ENCODE measurements at regions not wholly inside any gene's neighbourhood (a gene's known extent, or its start where the extent isn't known, plus 50 kb on each side); places are given as distances from the start of the nearest gene placed in this dataset.

DNA sequence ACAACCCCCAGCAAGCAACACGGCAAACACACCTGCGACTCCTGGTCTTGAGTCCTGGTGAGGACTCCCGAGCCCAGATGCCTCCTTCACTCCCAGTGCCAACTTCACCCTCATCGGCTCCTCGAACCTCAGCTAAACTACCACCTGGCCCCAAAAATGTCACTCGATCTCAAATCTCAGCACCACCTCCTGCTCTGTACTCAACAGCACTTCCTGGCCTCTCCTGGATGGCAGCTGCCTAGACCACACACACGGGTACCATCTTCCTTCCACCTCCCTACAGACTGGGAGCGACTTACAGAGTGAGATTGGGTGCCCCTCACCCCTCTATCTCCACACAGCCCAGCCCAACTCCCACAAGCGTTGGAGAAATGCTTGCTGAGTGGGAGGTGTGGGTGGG, 123.9 kb upstream of the MGMT start:
- Mint-ChIP-seq H3K36me3 (ENCODE audit: insufficient read depth) (no peaks in the 10 kb centered on the region), H3K9me3 (no peaks in the 10 kb centered on the region), H3K4me3 (no peak overlapping the region), H3K27me3 (ENCODE audit: low read depth) (peaks cover 6% of the 10 kb centered on the region), H3K4me1 (ENCODE audit: low read depth) (no peaks in the 10 kb centered on the region)
- ATAC-seq: no peak
- DNase-seq: no peak

DNA sequence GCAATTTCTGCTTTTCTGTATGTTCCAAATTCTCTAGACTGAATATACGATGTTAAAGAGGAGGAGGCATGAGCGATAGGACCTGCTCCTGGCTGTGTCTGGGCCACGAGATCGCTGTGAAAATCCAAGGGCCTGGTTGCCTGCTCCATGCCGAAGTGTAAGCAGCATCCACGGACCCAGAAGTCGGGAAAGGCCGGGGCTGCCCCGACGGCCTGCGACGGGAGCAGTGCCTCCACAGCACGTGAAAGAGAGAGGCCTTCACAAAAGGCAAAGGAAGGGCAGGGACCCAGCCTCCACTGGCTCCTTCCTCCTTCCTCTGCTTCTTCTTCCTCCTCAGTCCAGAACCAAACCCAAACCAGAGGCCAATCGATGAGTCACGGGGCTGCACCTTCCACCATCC, 122.9 kb upstream of the MGMT start:
- H3K4me1 Mint-ChIP-seq (ENCODE audit: low read depth): no peaks in the 10 kb centered on the region
- H3K4me3 Mint-ChIP-seq: no peak overlapping the region
- no peaks in the 10 kb centered on the region for H3K9me3 Mint-ChIP-seq
- peaks cover 4% of the 10 kb centered on the region for H3K27me3 Mint-ChIP-seq (ENCODE audit: low read depth)
- ATAC-seq: no peak
- H3K36me3 Mint-ChIP-seq (ENCODE audit: insufficient read depth): no peaks in the 10 kb centered on the region
- no peak for DNase-seq

DNA sequence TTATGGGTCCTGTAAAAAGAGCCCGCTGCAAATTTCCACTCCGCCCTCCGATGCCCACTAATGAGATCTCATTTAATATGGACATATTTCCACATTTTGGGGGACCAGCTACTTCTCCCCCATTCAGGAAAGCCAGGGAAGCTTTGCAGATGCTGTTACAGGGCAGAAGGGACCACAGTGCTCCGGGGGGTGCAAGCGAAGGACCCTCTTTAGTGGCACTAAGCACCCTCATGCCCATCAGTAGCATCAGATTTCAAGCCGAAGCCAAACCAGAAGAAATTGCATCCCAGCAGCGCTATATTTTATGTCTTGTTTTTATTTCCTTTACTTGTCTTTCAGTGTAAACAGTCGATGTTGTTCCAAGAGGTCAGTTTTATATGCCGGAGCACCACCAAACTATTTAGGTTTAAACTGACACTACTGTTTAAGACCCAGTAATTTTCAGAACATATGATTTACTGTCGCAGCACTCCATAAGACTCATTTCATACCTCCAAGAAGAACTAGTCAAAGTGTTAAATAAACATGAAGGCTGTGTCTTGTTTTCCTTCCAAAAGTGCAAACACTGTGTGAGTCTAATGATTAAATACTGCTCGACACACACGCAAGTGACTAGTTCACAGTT, 122.2 kb upstream of the MGMT start:
- Mint-ChIP-seq H3K36me3 (ENCODE audit: insufficient read depth) (no peaks in the 10 kb centered on the region), H3K4me3 (no peak overlapping the region), H3K4me1 (ENCODE audit: low read depth) (no peaks in the 10 kb centered on the region), H3K27me3 (ENCODE audit: low read depth) (peaks cover 4% of the 10 kb centered on the region), H3K9me3 (no peaks in the 10 kb centered on the region)
- DNase-seq (no peak), ATAC-seq (no peak)

DNA sequence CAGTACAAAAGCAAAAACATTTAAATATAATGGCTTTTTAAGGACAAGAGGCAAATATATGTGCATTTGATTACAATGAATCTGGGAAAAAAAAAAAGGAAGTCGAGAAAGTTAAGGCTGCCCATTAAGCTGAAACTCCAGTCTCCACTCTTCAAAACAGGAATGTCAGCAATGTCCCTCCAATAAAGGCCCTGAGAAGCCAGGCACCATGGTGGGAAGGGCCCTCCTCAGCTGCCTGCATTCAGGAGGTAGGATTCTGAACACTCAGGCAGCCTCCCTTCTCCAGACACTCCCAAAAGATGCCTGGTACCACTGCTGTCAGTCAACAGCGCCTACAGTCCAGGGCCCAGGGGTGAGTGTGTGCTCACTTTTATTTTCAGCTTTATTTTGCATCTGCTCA, 121.3 kb upstream of the MGMT start:
- Mint-ChIP-seq H3K9me3 (no peaks in the 10 kb centered on the region), H3K4me3 (no peak overlapping the region), H3K4me1 (ENCODE audit: low read depth) (no peaks in the 10 kb centered on the region), H3K27me3 (ENCODE audit: low read depth) (peaks cover 4% of the 10 kb centered on the region), H3K36me3 (ENCODE audit: insufficient read depth) (no peaks in the 10 kb centered on the region)
- DNase-seq: no peak
- ATAC-seq: no peak

DNA sequence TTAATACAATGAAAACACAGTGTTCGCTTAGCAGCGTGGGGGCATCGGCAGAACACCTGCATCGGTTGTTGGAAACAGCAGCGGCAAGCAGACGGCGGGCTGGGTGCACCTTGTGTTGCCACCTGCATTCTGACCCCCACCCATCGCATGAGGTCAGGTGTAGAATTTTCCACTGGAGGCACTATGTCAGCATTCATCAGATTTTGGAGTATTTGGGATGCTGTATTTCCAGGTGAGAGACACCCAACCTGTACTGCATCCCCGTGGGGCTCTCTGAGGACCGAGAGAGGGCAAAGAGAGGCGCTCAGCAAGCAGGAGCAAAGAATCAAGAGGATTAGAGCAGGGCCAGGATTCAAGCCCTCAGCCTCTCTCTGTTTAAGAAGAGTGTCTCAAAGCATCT, 116.4 kb upstream of the MGMT start:
- H3K4me1 Mint-ChIP-seq (ENCODE audit: low read depth): no peaks in the 10 kb centered on the region
- H3K36me3 Mint-ChIP-seq (ENCODE audit: insufficient read depth): no peaks in the 10 kb centered on the region
- no peaks in the 10 kb centered on the region for H3K9me3 Mint-ChIP-seq
- ATAC-seq (no peak), DNase-seq (no peak)
- H3K27me3 Mint-ChIP-seq (ENCODE audit: low read depth): peaks cover 2% of the 10 kb centered on the region
- H3K4me3 Mint-ChIP-seq: no peak overlapping the region

DNA sequence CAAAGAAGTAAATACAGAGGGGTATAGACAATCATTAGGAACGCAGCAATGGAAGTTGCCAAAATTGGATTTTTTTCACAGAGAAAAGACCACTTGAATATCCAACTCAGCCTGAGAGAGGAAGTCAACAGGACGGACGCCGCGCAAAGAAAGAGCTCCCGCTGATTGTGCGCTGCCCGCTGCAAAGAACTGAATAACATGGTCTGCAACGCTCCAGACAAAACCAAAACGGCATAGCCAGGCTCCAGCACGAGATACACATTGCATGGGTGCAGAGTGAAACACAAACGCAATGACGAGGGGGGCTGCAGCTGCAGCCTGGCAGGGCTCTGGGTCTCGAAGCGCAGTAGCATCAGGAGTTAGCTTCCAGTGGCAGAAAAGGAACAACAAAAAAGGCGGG, 113.9 kb upstream of the MGMT start:
- Mint-ChIP-seq H3K4me3 (no peak overlapping the region), H3K36me3 (ENCODE audit: insufficient read depth) (no peaks in the 10 kb centered on the region), H3K27me3 (ENCODE audit: low read depth) (no peaks in the 10 kb centered on the region), H3K9me3 (peaks cover 10% of the 10 kb centered on the region), H3K4me1 (ENCODE audit: low read depth) (no peaks in the 10 kb centered on the region)
- no peak for DNase-seq
- ATAC-seq: no peak

DNA sequence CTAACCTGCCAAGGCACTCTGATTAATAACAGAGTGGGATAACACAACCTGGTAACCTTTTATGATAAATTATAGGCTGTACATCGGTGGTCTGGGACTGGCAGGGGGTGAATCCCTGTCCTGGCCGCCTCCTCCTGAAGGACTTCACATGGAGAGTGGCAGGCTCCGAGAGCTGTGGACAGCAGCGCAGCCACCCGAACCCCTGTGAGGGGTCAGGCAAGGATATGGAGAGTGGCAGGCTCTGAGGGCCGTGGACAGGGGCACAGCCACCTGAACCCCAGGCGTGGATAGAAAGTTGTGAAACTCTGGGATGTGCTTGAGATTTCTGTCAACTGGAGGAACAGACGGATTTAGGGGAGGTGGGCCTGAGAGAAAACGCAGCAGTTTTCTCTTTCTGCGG, 107.0 kb upstream of the MGMT start:
- no peaks in the 10 kb centered on the region for H3K4me1 Mint-ChIP-seq (ENCODE audit: low read depth)

DNA sequence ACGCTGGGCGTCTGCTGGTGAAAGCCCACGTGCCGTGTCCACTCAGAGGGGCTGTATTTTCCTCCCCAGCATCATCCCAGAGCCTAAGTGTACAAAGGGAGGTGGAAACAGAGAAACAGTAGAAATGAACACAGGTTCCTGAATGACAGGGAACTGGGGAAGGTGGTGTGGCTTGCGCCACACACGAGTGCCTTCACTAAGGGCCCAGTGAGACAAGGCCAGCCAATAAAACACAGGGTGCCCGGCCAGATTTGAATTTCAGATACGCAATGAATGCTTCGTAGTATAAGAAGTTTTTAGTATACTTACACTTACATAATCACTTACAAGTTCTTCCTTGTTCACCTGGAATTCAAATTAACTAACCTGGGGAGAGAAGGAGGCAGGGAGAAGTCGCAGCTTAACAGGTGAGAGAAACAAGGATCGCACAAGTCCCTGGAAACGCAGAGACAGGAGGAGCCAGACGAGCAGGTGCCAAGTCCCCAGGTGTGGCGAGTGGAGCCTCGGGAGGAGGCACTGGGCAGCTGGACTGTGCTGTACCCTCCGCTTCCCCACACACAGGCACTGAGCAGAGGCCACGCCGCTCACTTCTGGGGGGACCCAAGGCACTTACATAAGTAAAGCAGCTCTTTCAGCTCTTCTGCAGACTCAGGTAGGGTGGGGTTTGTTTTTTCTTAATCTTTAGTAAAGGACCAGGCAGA, 105.2 kb upstream of the MGMT start:
- Mint-ChIP-seq H3K27me3 (ENCODE audit: low read depth) (no peaks in the 10 kb centered on the region), H3K9me3 (peaks cover 5% of the 10 kb centered on the region), H3K4me1 (ENCODE audit: low read depth) (no peaks in the 10 kb centered on the region), H3K4me3 (no peak overlapping the region), H3K36me3 (ENCODE audit: insufficient read depth) (no peaks in the 10 kb centered on the region)
- DNase-seq (no peak), ATAC-seq (no peak)

More for the DNA sequence above, 107.0 kb upstream of the MGMT start:
- no peak overlapping the region for H3K4me3 Mint-ChIP-seq
- no peak for ATAC-seq
- peaks cover 10% of the 10 kb centered on the region for H3K9me3 Mint-ChIP-seq
- H3K27me3 Mint-ChIP-seq (ENCODE audit: low read depth): no peaks in the 10 kb centered on the region
- no peaks in the 10 kb centered on the region for H3K36me3 Mint-ChIP-seq (ENCODE audit: insufficient read depth)
- DNase-seq: no peak

DNA sequence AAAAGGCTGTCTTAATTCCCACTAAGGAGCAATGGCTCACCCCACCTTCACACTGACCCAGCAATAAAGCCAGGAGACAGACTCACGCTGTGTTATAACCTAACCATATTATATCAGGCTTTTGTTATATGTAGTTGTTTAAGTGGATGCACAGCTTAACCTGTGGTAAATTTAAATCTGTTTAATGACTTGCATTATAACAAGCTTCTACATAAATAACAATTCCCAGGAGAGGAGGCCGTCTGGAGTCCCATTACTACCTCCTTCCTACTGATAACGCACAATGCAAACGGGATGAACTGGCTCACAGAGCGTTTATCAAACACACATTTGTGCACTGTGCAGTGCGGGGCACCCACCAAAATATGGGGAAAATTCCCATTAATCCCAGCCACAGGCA, 102.1 kb upstream of the MGMT start:
- no peaks in the 10 kb centered on the region for H3K27me3 Mint-ChIP-seq (ENCODE audit: low read depth)
- no peaks in the 10 kb centered on the region for H3K36me3 Mint-ChIP-seq (ENCODE audit: insufficient read depth)
- no peak overlapping the region for H3K4me3 Mint-ChIP-seq
- H3K9me3 Mint-ChIP-seq: no peaks in the 10 kb centered on the region
- no peaks in the 10 kb centered on the region for H3K4me1 Mint-ChIP-seq (ENCODE audit: low read depth)
- ATAC-seq: no peak
- DNase-seq: no peak

DNA sequence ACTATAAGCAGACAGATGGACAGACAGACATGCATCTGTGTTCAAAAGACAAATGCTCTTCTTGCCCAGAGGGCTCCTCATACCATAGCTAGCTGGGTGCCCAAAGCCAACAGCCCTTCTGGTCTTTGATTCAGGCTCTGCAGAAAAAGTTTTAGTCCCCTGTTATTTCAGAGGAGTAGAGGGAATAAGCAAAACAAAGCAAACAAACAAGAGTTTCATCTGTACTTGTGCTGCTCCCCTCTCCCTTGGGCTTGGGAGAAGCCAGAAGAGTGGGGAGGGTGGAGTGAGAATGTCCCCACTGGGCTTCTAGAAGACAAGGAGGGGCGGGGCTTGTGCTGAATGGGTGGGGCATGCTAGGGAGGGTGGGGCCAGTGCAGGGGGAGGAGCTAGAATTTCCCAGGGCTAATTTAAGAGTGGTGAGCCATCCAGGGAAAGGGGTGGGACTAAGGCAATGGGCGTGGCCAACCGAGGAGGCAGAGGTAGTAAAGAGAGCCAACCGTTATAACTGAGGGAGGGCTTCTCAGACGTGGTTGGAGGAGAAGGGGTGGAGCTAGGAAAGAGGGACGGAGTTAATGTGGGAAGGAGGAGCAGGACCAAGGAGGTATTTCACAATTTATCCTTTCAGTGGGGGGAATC, 101.2 kb upstream of the MGMT start:
- no peaks in the 10 kb centered on the region for H3K9me3 Mint-ChIP-seq
- H3K4me3 Mint-ChIP-seq: no peak overlapping the region
- H3K36me3 Mint-ChIP-seq (ENCODE audit: insufficient read depth): no peaks in the 10 kb centered on the region
- ATAC-seq (no peak), DNase-seq (no peak)
- no peaks in the 10 kb centered on the region for H3K4me1 Mint-ChIP-seq (ENCODE audit: low read depth)
- H3K27me3 Mint-ChIP-seq (ENCODE audit: low read depth): peaks cover 3% of the 10 kb centered on the region

DNA sequence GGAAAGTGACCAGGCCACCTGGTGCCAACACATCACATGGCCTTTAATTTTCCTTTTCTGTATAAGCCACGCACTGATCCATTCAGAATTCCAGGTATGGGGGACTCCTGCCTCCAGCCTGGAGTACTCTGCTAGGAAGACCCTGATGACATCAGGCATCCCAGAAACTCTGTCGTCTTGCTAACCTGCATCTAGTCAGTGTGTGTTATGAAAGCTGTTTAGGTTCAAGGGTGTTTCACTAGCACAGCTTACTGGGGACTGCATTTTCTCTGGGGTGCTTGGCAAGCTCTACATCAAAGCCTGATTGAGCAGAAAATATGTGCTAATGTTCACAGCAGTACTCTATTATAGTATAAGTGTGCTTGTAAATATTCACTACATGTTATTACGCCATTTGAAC, 100.6 kb upstream of the MGMT start:
- H3K4me1 Mint-ChIP-seq (ENCODE audit: low read depth): no peaks in the 10 kb centered on the region
- H3K4me3 Mint-ChIP-seq: no peak overlapping the region
- ATAC-seq (no peak), DNase-seq (no peak)
- peaks cover 8% of the 10 kb centered on the region for H3K27me3 Mint-ChIP-seq (ENCODE audit: low read depth)
- no peaks in the 10 kb centered on the region for H3K9me3 Mint-ChIP-seq
- H3K36me3 Mint-ChIP-seq (ENCODE audit: insufficient read depth): no peaks in the 10 kb centered on the region

DNA sequence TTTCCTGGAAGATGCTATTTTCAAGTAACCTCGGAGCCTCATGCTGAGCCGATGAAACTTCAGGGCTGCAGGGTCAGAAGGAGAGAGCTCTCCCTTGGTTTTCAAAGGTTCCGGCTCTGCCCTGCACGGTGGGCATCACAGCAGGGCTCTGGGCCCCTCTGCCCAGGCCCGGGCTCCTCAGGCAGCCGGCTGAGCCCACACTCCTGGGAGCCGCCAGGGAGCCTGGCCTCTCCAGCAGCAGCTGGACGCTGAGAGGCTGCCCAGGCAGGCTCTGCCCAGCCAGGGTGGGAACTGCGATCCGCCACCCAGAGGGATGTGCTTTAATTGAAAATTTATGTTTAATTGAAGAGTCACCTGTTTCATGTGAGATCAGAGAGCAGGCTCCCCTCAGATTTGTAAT, 97.5 kb upstream of the MGMT start:
- H3K4me3 Mint-ChIP-seq: no peak overlapping the region
- no peaks in the 10 kb centered on the region for H3K9me3 Mint-ChIP-seq
- ATAC-seq (no peak), DNase-seq (no peak)
- H3K27me3 Mint-ChIP-seq (ENCODE audit: low read depth): peaks cover 30% of the 10 kb centered on the region
- H3K36me3 Mint-ChIP-seq (ENCODE audit: insufficient read depth): no peaks in the 10 kb centered on the region
- peaks cover 2% of the 10 kb centered on the region for H3K4me1 Mint-ChIP-seq (ENCODE audit: low read depth)

DNA sequence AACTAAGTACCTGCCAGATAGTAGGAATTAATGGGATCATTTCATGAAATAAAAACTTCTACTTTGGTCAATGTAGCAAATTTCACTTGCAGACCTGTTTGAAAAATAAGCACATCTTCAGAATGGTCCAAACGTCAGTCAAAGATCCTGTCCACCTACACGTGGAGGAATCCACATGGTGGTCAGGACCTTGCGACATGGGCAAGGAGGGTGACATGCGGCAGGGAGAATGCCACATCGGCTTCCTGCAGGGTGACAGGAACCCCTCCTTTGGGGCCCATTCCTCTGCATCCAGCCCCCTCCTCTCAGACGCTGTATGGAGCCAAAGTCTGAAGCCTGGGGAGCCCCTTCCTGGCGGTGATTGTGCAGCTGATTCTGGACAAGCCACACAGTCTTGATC, 95.5 kb upstream of the MGMT start:
- no peaks in the 10 kb centered on the region for H3K9me3 Mint-ChIP-seq
- peaks cover 30% of the 10 kb centered on the region for H3K27me3 Mint-ChIP-seq (ENCODE audit: low read depth)
- DNase-seq: no peak
- H3K36me3 Mint-ChIP-seq (ENCODE audit: insufficient read depth): no peaks in the 10 kb centered on the region
- no peak overlapping the region for H3K4me3 Mint-ChIP-seq
- no peak for ATAC-seq
- H3K4me1 Mint-ChIP-seq (ENCODE audit: low read depth): peaks cover 2% of the 10 kb centered on the region

DNA sequence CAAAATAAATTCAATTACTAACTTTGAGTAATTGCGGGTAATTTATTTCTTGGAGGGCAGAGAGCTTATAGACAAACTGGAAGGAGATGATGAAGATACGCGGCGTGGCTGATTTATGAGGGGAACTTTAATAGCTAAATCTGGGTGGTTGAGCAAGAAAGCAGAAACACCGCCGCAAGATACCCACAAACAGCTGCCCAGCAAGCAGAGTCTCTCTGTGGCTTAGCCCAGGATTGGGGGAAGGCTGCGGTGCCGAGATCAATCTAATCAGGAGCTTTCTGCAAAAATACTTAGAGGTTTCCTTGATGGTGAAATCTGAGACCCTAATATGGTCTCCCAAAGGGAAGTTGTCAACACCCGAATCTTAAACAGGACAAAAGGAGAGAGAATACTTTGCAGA, 94.9 kb upstream of the MGMT start:
- ATAC-seq (no peak), DNase-seq (no peak)
- peaks cover 30% of the 10 kb centered on the region for H3K27me3 Mint-ChIP-seq (ENCODE audit: low read depth)
- peaks cover 2% of the 10 kb centered on the region for H3K4me1 Mint-ChIP-seq (ENCODE audit: low read depth)
- H3K36me3 Mint-ChIP-seq (ENCODE audit: insufficient read depth): no peaks in the 10 kb centered on the region
- no peaks in the 10 kb centered on the region for H3K9me3 Mint-ChIP-seq
- no peak overlapping the region for H3K4me3 Mint-ChIP-seq

DNA sequence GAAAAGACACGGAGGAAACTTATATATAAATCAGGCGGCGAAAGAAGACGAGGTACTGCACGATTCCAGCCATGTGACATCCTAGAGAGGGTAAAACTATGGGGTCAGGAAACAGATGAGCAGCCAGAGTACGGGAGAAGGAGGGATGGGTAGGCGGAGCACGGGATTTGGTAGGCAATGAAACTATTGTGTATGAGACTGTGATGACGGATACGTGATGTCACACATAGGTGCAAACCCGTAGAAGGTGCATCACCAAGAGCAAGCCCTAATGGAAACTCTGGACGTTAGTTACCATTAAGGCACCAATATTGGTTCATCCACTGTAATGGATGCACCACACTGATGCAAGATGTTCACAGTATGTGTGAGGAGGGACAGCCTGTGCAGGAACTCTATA, 93.8 kb upstream of the MGMT start:
- Mint-ChIP-seq H3K27me3 (ENCODE audit: low read depth) (peaks cover 30% of the 10 kb centered on the region), H3K4me1 (ENCODE audit: low read depth) (peaks cover 2% of the 10 kb centered on the region), H3K9me3 (no peaks in the 10 kb centered on the region), H3K36me3 (ENCODE audit: insufficient read depth) (no peaks in the 10 kb centered on the region), H3K4me3 (no peak overlapping the region)
- ATAC-seq (no peak), DNase-seq (no peak)
